ENCODE measurements at regions not wholly inside any gene's neighbourhood (a gene's known extent, or its start where the extent isn't known, plus 50 kb on each side); places are given as distances from the start of the nearest gene placed in this dataset.
"Not testable (repeated sequence)": the region's sequence is repeated elsewhere in the genome, so short reads cannot be mapped to it uniquely, and the experiment has no call there.

DNA sequence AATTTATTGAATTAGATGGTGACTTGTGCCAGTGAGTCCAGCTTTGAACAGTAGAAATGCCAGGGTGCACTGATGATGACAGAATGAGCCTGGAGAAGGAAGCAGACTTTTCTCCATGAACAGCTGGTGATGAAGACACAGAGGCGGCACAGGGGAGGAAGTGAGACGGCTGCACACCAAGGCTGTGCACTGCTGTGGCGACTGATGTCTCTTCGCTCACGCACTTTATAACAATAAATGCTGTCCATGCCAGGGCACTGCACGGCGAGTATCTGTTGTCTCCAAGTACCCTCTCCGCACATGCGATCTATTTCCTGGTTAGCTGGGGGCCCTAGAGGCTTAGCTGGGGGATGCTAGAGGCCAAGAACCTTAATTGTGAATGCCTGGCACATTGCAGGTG lies 175.2 kb downstream of the TMEM200C start:
- DNase-seq (ENCODE audit: low read depth): no peak

DNA sequence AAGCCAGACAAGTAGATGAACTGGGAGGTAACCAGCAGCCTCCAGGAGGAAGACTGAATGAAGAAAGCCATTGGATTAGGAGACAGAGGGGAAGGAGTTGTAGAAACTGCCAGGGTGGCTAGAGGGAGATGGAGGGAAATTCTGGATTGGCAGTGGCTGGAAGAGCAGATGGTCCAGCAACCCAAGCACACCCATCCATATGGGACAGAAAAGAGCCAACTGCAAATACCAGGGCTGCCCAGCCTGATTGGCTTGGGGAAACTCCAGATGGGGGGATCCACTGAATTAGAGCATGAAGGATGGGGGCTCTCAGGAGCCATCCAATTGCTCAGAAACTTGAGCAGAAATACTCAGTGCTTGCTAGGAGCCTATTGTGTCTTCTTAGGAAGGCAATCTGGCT lies 173.5 kb upstream of the EPB41L3 start:
- no peak for DNase-seq (ENCODE audit: low read depth)

DNA sequence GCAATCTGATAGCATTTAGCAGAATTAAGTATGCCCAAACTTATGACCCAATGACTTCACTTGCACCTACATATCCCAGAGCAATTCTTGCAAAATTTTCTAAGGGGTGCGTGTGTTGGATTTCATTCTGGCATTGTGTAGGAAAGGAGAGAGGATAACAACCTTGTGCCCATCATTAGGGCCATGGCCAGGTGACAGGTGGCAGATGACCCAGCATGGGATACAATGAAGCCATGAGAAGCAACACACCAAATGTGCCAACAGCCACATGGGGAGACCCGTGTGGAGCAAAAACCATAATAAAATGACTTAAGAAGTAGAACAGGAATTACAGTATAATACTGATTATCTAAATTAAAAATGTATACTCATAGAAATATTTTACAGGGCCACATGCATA lies 166.9 kb upstream of the EPB41L3 start:
- DNase-seq (ENCODE audit: low read depth): no peak

DNA sequence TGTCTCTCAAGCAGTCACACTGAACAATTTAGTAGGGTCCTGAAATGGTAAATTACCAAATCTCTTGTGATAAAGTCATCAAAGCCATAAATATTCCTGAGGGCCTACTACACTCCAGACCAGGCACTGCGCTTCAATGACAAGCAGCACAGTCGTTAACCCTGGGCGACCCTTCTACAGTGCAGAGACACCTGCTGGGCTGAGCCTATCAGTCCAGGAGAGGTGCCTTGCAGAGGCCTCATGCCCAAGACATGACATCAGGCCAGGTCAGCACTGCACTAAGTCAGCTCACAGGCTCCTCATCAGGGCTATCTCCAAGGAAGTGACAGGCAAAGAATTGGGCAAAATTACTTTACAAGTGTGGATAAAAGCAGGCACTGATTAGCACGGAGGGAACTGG lies 166.4 kb upstream of the EPB41L3 start:
- DNase-seq (ENCODE audit: low read depth): no peak

DNA sequence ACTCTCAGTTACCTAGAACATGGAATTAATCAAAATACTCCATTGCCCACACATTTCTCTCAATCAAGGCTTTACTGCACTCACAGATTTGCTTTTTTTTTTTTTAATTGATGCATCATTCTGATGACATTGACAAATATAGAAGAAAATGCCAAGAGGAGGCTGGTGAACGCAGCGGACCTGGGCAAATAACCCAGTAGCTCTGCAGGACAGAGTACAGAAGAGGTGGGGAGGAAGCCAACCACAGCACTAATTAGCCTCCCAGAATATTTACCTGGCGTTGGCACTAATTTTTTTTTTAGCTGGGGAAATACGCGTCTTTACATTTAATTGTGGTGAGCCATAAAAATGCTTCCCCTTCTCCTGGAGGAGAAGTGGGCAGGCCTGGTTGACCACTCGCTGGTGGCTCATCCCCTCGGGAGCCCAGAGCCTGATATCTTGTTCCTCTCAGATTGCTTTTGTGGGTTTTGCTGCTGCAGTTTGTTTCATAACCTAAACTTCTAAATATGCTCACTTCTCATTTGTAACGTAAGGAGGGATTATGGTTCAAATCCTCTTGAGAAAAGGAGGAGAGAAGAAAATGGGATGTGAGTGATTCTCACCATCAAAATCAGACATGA lies 165.8 kb upstream of the EPB41L3 start:
- no peak for DNase-seq (ENCODE audit: low read depth)

DNA sequence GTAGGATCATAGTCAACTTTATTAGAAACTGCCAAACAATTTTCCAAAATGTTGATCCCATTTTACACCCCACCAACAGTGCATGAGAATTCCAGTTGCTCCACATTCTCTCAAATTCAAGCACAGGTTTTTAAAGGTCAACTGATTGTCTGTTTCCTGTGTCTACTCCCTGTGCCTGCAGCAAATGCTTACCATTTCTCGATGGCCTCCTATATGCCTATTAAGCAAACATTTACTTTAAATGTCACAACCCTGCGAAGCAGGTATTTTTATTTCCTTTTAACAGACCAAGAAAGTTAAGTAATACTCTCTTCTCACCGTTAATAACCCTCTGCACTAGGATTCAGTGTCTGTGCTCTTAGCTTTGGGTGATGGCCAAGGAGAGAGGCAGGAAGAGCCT lies 163.8 kb upstream of the EPB41L3 start:
- no peak for DNase-seq (ENCODE audit: low read depth)

DNA sequence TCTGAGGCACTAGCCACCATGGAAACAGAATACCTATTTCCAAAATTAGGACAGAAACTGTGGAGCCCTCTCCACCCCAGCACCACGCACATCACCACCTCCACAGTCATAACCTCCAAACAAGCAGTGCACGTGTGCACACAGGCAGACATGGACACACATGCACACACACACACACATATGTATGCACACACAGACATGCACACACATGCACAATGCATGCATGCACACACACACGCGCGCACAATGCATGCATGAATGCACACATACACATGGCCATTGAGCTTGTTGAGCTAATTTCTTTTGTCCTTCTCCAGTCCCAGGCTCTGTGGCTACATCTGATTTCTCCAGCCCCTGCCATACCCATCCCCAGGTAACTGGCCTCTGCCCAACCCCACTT lies 161.6 kb upstream of the EPB41L3 start:
- no peak for DNase-seq (ENCODE audit: low read depth)

DNA sequence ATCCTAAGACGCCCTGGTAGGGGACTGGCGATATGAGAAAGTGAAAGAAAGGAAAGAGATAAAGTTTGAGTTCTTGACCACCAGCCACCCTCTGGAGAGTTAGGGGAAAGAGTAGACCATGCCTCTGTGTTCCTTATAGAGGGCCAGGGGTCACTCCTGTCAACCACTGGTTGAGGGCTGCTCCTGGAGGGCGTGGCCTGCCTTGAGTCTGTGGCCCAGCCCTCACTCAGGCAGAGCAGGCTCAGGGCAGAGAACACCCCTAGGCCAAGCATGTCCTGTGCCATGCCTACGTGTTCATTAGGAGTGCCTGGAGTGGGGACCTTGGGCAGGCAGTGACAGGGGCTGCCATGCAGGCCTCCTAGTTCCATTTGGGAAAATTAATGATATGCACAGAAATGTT lies 161.1 kb upstream of the EPB41L3 start:
- DNase-seq (ENCODE audit: low read depth): no peak

DNA sequence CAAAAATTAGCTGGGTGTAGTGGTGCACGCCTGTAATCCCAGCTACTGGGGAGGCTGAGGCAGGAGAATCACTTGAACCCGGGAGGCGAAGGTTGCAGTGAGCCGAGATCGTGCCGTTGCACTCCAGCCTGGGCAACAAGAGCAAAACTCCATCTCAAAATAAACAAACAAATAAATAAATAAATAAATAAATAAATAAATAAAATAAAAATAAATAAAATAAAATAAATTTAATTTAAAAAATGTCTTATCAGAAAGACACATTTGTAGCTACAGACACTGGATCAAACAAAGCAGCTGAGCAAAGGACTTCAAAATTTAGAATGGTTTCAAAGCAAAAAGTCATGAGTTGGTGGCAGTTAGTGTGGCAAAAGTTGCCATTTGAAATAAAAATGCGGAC lies 158.2 kb upstream of the EPB41L3 start:
- DNase-seq (ENCODE audit: low read depth): not testable (repeated sequence)

DNA sequence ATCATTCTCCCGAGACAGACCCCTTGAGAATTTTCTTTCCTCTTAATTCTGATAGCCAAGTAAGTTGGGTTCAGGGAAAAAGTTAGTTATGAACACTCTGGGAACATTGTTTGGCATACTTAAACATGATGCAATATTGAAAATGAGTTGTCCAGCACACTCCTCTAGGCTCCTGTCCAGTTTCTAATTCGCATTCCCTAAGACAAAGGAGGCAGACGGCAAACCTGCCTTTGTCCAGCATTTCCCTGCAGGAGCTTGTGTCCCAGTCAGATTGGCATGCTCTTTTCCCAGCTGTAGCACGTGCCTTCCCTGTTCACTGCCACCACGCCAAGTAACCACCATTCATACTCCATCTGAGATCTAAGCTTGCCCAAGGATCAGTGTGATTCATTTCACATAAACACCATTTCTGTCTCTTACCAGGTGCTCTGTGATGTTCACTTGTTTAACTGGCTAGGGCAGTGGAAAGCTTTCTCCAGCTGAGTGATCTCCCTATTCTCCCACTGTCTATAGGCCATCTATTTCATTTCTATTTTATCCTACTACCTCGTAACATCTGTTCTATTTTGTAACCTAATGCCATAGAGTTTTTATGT lies 150.0 kb upstream of the EPB41L3 start:
- no peak for DNase-seq (ENCODE audit: low read depth)

DNA sequence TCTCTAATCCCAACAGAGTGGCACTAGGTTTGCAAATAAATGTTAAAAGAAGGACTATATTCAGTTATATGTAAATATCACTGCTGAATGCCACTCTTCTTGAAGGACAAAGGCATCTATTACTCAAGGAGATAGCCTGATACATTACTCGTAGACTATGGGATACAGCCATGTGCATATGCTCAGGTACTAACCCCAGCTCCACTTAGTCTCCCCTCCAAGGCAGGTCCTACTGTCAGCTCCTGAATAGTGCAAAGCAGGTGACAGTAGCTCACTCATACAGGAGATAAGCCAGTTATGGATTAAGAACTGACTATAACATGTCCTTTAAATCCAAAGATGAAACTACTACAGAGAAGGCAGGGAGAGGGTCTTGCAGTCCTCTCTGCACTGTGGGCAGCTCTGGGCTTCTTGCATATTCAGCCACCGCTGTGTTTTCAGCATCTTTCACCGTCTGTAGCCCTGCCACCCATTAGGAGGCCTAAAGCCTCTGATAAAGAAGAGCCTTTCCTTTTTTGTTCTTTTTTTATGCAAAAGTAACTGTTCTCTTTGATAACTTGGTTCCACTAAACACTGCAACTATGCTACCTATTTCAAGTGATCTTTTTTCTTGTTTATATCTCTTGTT lies 135.1 kb upstream of the EPB41L3 start:
- no peak for DNase-seq (ENCODE audit: low read depth)

DNA sequence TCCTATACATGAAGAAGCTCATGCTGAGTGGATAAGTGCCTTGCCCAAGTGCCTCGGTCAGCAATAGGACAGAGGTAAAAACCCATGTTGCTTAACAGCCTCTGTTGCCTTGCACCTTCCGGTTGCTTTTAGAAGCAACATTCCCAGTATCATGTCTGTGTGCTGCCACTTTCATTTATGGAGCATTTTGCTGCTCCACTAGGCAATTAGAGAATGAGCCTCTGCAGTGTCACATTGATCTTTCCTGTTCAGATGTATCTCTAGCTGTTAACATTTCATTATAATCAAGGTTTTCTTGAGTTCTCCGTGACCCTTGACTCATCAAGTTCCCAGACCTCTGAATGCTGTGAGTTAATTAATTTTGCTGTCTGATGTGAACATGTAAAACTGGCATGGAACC lies 134.5 kb upstream of the EPB41L3 start:
- DNase-seq (ENCODE audit: low read depth): no peak

DNA sequence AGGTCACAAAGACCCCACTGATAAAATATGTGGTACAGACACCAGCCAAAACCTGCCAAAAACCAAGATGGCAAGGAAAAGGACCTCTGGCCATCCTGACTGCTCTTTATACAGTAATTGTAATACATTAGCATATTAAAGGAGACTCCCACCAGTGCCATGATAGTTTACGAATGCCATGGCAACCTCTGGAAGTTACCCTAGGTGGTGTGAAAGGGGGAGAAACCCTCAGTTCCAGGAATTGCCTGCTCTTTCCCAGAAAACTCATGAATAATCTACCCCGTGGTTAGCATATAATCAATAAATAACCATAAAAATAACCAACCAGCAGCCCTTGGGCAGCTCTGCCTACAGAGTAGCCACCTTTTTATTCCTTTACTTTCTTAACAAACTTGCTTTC lies 129.8 kb upstream of the EPB41L3 start:
- DNase-seq (ENCODE audit: low read depth): no peak

DNA sequence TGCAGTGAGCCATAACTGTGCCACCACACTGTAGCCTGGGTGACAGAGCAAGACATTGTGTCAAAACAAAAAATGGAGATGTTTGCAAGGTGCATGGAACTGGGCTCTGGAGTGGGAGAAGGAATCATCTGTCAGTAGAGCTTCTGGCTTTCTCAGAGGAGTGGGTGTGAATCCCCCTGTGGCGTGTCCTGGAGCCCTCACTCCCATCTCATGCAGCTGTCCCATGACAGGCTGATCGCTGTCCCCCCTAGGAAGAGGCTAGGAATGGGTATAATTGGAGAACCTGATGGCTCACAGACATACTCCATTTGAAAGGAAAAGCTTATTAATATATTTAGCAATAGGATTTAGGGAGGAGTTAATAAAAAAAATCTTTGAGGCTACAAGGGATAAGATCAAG lies 125.8 kb upstream of the EPB41L3 start:
- no peak for DNase-seq (ENCODE audit: low read depth)

DNA sequence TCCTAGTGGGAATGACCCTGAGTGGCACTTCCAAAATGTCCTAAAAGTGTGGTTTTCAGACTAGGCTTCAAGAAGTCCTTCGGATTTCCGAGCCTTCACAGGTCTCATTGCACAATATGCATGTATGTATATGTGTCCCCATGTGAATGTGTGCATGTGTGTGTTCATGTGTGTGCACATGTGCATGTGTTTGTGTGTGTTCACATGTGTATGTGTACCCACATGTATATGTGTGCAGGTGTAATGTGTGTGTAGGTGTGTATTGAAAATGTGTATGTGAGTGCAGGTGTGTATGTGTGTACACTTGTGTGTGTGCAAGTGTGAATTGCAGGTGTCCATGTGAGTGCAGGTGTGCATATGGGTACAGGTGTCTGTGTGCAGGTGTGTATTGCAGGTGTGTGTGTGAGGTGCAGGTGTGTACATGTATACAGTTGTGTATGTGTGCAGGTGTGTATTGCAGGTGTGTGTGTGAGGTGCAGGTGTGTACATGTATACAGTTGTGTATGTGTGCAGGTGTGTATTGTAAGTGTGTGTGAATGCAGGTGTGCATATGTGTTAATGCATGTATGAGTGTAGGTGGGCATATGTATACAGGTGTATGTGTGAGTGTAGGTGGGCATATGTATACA lies 124.4 kb upstream of the EPB41L3 start:
- DNase-seq (ENCODE audit: low read depth): no peak

DNA sequence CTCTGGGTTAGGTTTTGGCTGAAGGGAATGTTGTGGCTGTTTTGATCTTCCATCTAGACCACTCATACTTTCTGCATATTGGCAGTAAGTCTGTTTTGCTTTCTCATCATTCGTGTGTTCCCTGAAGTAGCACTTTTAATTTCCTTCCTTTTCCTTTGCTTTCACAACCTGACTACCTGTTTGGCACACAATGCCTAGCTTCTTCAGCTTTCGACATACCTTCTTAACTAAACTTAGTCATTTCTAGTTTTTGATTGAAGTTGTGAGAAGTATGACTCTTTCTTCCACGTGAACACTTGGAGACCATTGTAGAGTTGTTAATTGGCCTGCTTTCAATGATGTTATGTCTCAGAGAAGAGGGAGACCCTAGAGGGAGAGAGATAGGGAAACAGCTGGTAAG lies 123.6 kb upstream of the EPB41L3 start:
- no peak for DNase-seq (ENCODE audit: low read depth)

DNA sequence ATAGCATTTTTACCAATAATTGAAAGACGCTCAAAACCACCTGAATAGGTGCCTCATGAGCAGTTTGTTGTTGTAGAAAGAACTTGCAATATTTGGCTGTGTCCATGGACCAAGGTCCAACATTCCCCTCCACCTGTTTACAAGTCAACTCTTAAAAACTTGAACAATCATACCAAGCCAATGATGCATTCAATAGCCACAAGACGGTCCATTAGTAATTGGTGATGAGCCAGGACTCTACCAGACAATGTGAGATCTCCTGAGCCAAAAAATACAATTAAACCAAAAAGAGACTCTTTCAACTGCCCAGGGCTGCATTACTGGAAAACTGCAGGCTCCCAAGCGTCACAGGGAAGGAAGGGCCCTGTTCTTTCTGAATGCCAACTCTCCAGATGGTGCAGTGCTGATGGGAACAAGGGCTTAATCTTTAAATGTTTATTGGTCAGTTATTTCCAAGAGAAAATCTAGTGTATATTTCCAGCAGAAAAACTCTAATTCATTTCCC lies 118.8 kb upstream of the EPB41L3 start:
- DNase-seq (ENCODE audit: low read depth): no peak

DNA sequence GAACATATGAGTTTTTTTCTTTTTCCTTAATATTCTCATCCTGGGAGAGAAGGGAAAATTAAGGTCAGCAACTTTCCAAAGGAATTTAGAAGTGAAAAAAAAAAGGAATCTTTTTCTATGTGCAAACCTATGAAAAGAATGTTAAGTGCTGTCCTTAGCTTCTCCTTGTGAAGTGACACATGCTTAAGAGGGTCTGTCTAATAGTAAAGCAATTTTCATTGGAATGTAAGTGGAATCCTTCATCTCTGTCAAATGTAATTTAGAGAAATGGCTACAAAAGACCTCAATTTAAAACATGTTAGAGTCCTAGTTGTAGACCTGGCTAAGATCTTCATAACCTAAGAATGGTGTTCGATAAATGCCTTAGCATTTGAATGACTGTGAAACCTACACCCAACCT lies 117.4 kb upstream of the EPB41L3 start:
- no peak for DNase-seq (ENCODE audit: low read depth)

DNA sequence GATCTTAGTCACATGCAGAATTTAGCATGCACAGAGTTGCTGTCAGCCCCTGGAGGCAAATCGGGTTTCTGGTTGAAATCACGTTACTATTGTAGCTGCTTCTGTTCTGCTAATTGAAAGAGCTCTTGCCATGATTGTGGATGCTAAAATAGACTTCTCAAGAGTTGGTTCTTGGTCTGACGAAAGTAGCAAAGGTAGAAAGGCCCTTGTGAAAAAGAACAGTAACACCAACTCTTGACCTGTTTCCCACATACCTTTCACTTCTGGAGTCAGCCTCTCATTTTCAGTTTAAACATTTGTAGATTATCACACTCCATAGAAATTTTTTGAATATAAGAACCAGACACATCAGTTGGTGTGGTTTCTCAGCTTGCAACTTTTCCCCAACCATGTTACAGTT lies 110.0 kb upstream of the EPB41L3 start:
- DNase-seq (ENCODE audit: low read depth): no peak

DNA sequence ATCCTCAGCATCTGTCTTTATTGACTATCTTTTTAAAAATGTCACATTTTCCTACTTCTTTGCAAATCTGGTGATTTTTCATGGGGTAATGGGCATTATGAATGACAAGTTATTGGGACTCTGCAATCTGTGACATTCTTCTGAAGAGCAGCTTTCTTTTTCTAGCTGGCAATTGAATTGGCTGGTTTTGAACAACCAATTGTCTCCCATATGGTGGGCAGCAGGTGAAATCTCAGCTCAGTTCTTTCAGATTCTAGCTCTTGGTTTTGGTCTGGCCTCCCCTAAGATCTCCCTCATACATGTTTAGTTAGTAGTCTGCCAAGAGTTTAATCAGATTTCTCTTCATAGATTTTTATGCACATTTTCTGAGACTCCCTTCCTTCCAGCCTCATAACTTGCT lies 107.9 kb upstream of the EPB41L3 start:
- DNase-seq (ENCODE audit: low read depth): no peak

DNA sequence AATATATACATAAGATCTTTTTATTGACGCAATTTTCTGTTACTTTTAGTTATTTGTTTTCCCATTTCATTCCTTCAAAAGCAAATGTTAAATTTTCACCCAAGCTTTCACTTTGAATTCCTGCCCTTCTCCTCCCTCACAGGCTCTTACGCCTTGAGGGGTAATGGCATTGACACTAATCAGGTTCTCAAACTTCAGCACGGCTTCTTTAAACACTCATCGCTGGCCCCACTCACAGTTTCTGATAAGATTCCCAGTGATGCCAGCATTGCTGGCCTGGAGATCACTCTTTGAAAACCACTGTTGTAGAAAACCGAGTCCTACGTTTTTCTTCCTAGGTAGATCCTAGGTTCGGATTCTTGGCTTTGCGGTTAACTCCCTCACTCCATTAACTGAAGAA lies 105.6 kb upstream of the EPB41L3 start:
- no peak for DNase-seq (ENCODE audit: low read depth)

DNA sequence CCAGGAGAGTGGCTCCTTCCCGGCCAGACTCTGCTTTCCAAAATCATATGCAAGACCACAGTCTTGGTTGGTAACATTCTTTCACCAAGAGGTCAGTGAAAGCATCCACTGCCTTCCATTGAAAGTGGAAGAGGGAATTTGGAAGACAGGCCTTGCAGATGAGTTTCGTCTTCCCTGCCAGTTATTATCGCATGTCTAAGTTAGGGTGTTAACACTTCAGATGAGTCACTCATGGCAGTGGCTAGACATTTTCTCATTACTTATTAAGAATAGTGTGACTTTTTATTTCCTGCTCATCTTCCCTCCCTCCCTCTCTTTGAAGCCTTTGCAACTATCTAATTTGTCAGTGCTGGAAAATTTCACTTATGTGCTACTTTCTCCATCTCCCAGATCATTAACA lies 102.9 kb upstream of the EPB41L3 start:
- DNase-seq (ENCODE audit: low read depth): no peak

DNA sequence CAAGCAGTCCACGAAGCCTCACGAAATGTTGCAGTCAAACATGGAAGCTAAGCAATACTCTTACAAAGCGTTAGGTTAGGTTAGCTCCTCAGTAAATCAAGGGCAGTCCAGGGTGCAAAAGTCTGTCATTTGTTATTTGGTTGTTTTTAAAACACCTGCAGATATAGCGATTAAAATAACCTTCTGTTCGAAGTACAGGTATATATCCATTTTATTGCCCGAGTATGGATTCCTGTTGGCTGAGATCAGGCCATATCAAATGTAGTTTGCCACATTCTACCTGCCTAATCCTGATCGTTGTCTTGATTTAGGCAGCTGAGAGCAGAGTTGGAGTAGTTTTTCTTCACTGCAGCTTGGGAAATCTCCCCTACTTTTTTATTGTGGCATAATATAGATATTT lies 99.5 kb upstream of the EPB41L3 start:
- no peak for DNase-seq (ENCODE audit: low read depth)

Data from iris pigment epithelial cell (primary cell).